H1 (cell line): ENCODE measurements at regions not wholly inside any gene's neighbourhood (a gene's known extent, or its start where the extent isn't known, plus 50 kb on each side); places are given as distances from the start of the nearest gene placed in this dataset.

ENCODE experiments used
- CTCF ChIA-PET: fragments of 300-600 bp; sonication (Branson Sonifier 250); formaldehyde crosslinking; loops from one replicate; lab custom pipeline; 2021; ENCODE audit not compliant: partially characterized antibody; lab: Charles Lee
- POLR2A ChIA-PET: fragments of 300-600 bp; sonication (Branson Sonifier 250); formaldehyde crosslinking; loops from one replicate; lab custom pipeline; 2021; ENCODE audit warnings: inconsistent platforms; ENCODE audit not compliant: partially characterized antibody; lab: Charles Lee
- DNase-seq, 2 experiments: peaks; one replicate each; pipeline versions ENCODE4 v3.0.0 to v3.0.0-alpha.2; 2010 to 2022; ENCODE audit warnings: low spot score in 2 of 2, low read depth in 1 of 2, mixed read lengths in 1 of 2
- FAIRE-seq: peaks from 2 replicates; lab custom pipeline; 2011; peaks lifted over from hg19 to GRCh38; lab: Jason Lieb, UNC
- H2AFZ ChIP-seq: 2 replicates; pipeline ENCODE4 v1.8.1; 2012; ENCODE audit warnings: low read length, inconsistent platforms
- H2AK5ac ChIP-seq: 2 replicates; pipeline ENCODE4 v1.6.1; 2013; ENCODE audit warnings: low read depth, low read length
- H2BK120ac ChIP-seq: replicated peaks from 2 replicates; pipeline ENCODE3; 2013; ENCODE audit warnings: low read depth, low read length, inconsistent platforms
- H2BK12ac ChIP-seq: 2 replicates; pipeline ENCODE4 v1.6.1; 2013; ENCODE audit warnings: low read depth, low read length
- H2BK15ac ChIP-seq: 2 replicates; pipeline ENCODE4 v1.6.1; 2013; ENCODE audit warnings: low read length
- H2BK20ac ChIP-seq: 2 replicates; pipeline ENCODE4 v1.6.1; 2013; ENCODE audit warnings: low read length
- H2BK5ac ChIP-seq: 2 replicates; pipeline ENCODE4 v1.6.1; 2013; ENCODE audit warnings: low read depth, low read length
- H3K14ac ChIP-seq: 2 replicates; pipeline ENCODE4 v1.6.1; 2013; ENCODE audit warnings: inconsistent platforms; ENCODE audit not compliant: insufficient read length
- H3K18ac ChIP-seq: 2 replicates; pipeline ENCODE4 v1.6.1; 2013; ENCODE audit warnings: low read length; ENCODE audit errors: extremely low read depth
- H3K23ac ChIP-seq: 2 replicates; pipeline ENCODE4 v1.6.1; 2013; ENCODE audit warnings: inconsistent platforms; ENCODE audit not compliant: insufficient read length
- H3K23me2 ChIP-seq: 2 replicates; pipeline ENCODE4 v1.6.1; 2013; ENCODE audit warnings: low read depth, low read length
- H3K27ac ChIP-seq: 2 replicates; pipeline ENCODE4 v1.6.1; 2011; ENCODE audit warnings: low read depth, low read length, inconsistent platforms
- H3K27me3 ChIP-seq, 4 experiments: replicated peaks in 1 of 4; 1 replicate in 1 of 4; 2 replicates in 3 of 4; pipeline versions ENCODE4 v1.6.1 to v1.8.1; 2011 to 2013; ENCODE audit warnings: low read length in 3 of 4, mild to moderate bottlenecking in 3 of 4, inconsistent platforms in 2 of 4, mixed read lengths in 2 of 4, moderate library complexity in 1 of 4; ENCODE audit not compliant: control insufficient read depth in 3 of 4, insufficient read depth in 3 of 4; ENCODE audit errors: extremely low read depth in 1 of 4
- H3K36me3 ChIP-seq, 4 experiments: 2 replicates each; pipeline versions ENCODE4 v1.6.1 to v1.8.1; 2011 to 2013; ENCODE audit warnings: mild to moderate bottlenecking in 4 of 4, low read length in 3 of 4, moderate library complexity in 2 of 4, control low read depth in 1 of 4, inconsistent platforms in 1 of 4; ENCODE audit not compliant: insufficient read depth in 4 of 4, control insufficient read depth in 2 of 4
- H3K4ac ChIP-seq: replicated peaks from 2 replicates; pipeline ENCODE3; 2013; ENCODE audit warnings: low read length, low read depth, mixed read lengths, inconsistent platforms; ENCODE audit not compliant: insufficient read length
- H3K4me1 ChIP-seq, 4 experiments: replicated peaks in 1 of 4; 1 replicate in 1 of 4; 2 replicates in 3 of 4; pipeline versions ENCODE4 v1.6.1 to v1.8.1; 2011 to 2013; ENCODE audit warnings: low read length in 3 of 4, inconsistent platforms in 2 of 4, mixed read lengths in 1 of 4; ENCODE audit not compliant: insufficient read depth in 4 of 4, control insufficient read depth in 3 of 4
- H3K4me2 ChIP-seq, 2 experiments: 2 replicates each; pipeline versions ENCODE4 v1.6.1 to v1.8.1; 2011 to 2013; ENCODE audit warnings: low read depth in 2 of 2, low read length in 2 of 2, control low read depth in 1 of 2, inconsistent platforms in 1 of 2, mild to moderate bottlenecking in 1 of 2; ENCODE audit not compliant: insufficient read depth in 1 of 2
- H3K4me3 ChIP-seq, 4 experiments: fragments of 200-600, 300-600 bp in 1 of 4; sonication (generic), shearing (Covaris generic), sonication (Bioruptor Twin) in 1 of 4; 2 replicates each; pipeline versions ENCODE4 v1.5.1 to v1.8.1; 2011 to 2016; ENCODE audit warnings: low read length in 4 of 4, low read depth in 3 of 4, control low read depth in 2 of 4, inconsistent platforms in 2 of 4, mild to moderate bottlenecking in 2 of 4, mixed read lengths in 1 of 4, moderate library complexity in 1 of 4; ENCODE audit not compliant: insufficient read depth in 2 of 4; ENCODE audit errors: extremely low read depth in 1 of 4
- H3K56ac ChIP-seq: replicated peaks from 2 replicates; pipeline ENCODE3; 2013; ENCODE audit warnings: low read depth, mild to moderate bottlenecking, mixed read lengths, low read length, inconsistent platforms; ENCODE audit not compliant: insufficient read length
- H3K79me1 ChIP-seq: 2 replicates; pipeline ENCODE4 v1.6.1; 2013; ENCODE audit warnings: low read depth, low read length, control low read depth
- H3K79me2 ChIP-seq, 2 experiments: 2 replicates each; pipeline versions ENCODE4 v1.6.1 to v1.8.1; 2012 to 2013; ENCODE audit warnings: low read length in 2 of 2, mild to moderate bottlenecking in 2 of 2, inconsistent platforms in 1 of 2; ENCODE audit not compliant: insufficient read depth in 2 of 2, control insufficient read depth in 1 of 2
- H3K9ac ChIP-seq, 4 experiments: replicated peaks in 1 of 4; 1 replicate in 1 of 4; 2 replicates in 3 of 4; pipeline versions ENCODE4 v1.6.1 to v1.8.1; 2011 to 2013; ENCODE audit warnings: low read depth in 3 of 4, low read length in 3 of 4, control low read depth in 2 of 4, mild to moderate bottlenecking in 2 of 4, moderate library complexity in 2 of 4, inconsistent platforms in 1 of 4; ENCODE audit errors: extremely low read depth in 1 of 4
- H3K9me3 ChIP-seq, 2 experiments: 2 replicates each; pipeline versions ENCODE4 v1.6.1 to v1.8.1; 2012 to 2013; ENCODE audit warnings: mild to moderate bottlenecking in 2 of 2, moderate library complexity in 2 of 2, control low read depth in 1 of 2, inconsistent platforms in 1 of 2, low read depth in 1 of 2, low read length in 1 of 2, mixed read lengths in 1 of 2; ENCODE audit not compliant: insufficient read depth in 2 of 2
- H4K20me1 ChIP-seq, 2 experiments: replicated peaks in 1 of 2; 2 replicates each; pipeline versions ENCODE3 to v1.8.1; 2011 to 2013; ENCODE audit warnings: inconsistent platforms in 2 of 2, low read length in 2 of 2, mild to moderate bottlenecking in 1 of 2; ENCODE audit not compliant: insufficient read depth in 2 of 2, control insufficient read depth in 1 of 2
- H4K5ac ChIP-seq: 2 replicates; pipeline ENCODE4 v1.6.1; 2013; ENCODE audit warnings: low read length, low read depth, mixed read lengths, inconsistent platforms; ENCODE audit not compliant: insufficient read length
- H4K8ac ChIP-seq: 2 replicates; pipeline ENCODE4 v1.8.0; 2013; ENCODE audit warnings: mild to moderate bottlenecking, moderate library complexity, low read length, inconsistent platforms; ENCODE audit not compliant: insufficient read depth; ENCODE audit errors: extremely low read depth
- H4K91ac ChIP-seq: replicated peaks from 2 replicates; pipeline ENCODE3; 2013; ENCODE audit warnings: low read length, mixed read lengths, inconsistent platforms; ENCODE audit not compliant: insufficient read length
- ASH2L ChIP-seq: fragments of 200-600, 300-600 bp; sonication (generic); IDR thresholded peaks from one replicate; pipeline ENCODE4 v1.7.1; 2017; ENCODE audit warnings: low read length
- BCL11A ChIP-seq, 2 experiments: IDR thresholded peaks; one replicate each; pipeline ENCODE4 v1.6.1; 2011; ENCODE audit warnings: low read depth in 2 of 2, low read length in 2 of 2, mild to moderate bottlenecking in 2 of 2
- CBX5 ChIP-seq: fragments of 300-800, 300-1000 bp; sonication (generic); IDR thresholded peaks from 2 replicates; pipeline ENCODE4 v1.7.1; 2016; ENCODE audit warnings: antibody characterized with exemption, low read length, low read depth
- GTF2F1 ChIP-seq: IDR thresholded peaks from 2 replicates; pipeline ENCODE4 v1.6.1; 2012; ENCODE audit warnings: low read depth, low read length, improper control_type of control experiment, borderline replicate concordance
- HDAC6 ChIP-seq: IDR thresholded peaks from one replicate; pipeline ENCODE4 v1.7.1; 2012; ENCODE audit warnings: low read depth, mild to moderate bottlenecking, inconsistent platforms, low read length, moderate library complexity
- RBBP5 ChIP-seq: IDR thresholded peaks from 2 replicates; pipeline ENCODE4 v1.7.1; 2012; ENCODE audit warnings: low read depth, mild to moderate bottlenecking, inconsistent platforms, low read length, moderate library complexity, borderline replicate concordance
- RXRA ChIP-seq: IDR thresholded peaks from 2 replicates; pipeline ENCODE4 v1.6.1; 2011; ENCODE audit warnings: low read depth, mild to moderate bottlenecking, low read length, moderate library complexity; ENCODE audit not compliant: insufficient read depth
- SIX5 ChIP-seq: IDR thresholded peaks from 2 replicates; pipeline ENCODE4 v1.6.1; 2011; ENCODE audit warnings: mild to moderate bottlenecking, low read depth, low read length
- SUZ12 ChIP-seq: fragments of 200-600 bp; sonication (generic); IDR thresholded peaks from 2 replicates; pipeline ENCODE4 v1.6.1; 2012; ENCODE audit warnings: mild to moderate bottlenecking, inconsistent platforms, low read length, moderate library complexity, mixed read lengths
- ZNF274 ChIP-seq: IDR thresholded peaks from 2 replicates; pipeline ENCODE4 v1.7.0; 2012; ENCODE audit warnings: low read length, borderline replicate concordance; ENCODE audit errors: extremely low read depth
- WGBS, 2 experiments: shearing (Covaris generic) in 1 of 2; methylation state at CpG; one replicate each; pipeline versions ENCODE4 v1.1.6 to v1.1.7; 2013 to 2015; ENCODE audit warnings: low lambda C conversion rate in 2 of 2, mixed read lengths in 2 of 2, inconsistent platforms in 1 of 2, low coverage in 1 of 2, missing lambda C conversion rate in 1 of 2; ENCODE audit not compliant: insufficient replicate concordance in 2 of 2, insufficient coverage in 1 of 2, insufficient read length in 1 of 2; ENCODE audit errors: extremely low coverage in 1 of 2, missing lambda C conversion rate in 1 of 2; 5-methylcytosine and 5-hydroxymethylcytosine counted together
- TF ChIP-seq, protein P1 (sequence below), 3 experiments: IDR thresholded peaks; 1 replicate in 2 of 3; 2 replicates in 1 of 3; pipeline versions ENCODE4 v1.5.1 to v1.6.1; 2011; ENCODE audit warnings: low read length in 3 of 3, mild to moderate bottlenecking in 3 of 3, inconsistent platforms in 2 of 3, low read depth in 1 of 3, moderate library complexity in 1 of 3; ENCODE audit not compliant: insufficient read depth in 1 of 3; ENCODE audit errors: control extremely low read depth in 1 of 3

- FAIRE-seq (no peak), DNase-seq (no peak)
- H3K27ac ChIP-seq: no peak overlapping the region
- H3K56ac ChIP-seq: no peak overlapping the region
- no peak overlapping the region for H4K91ac ChIP-seq
- WGBS, 2 experiments: 83% methylated on average over 5 of the region's 5 CpGs; no CpG with 5 or more reads in 1 of the 2 experiments
- no peak overlapping the region for H2AFZ ChIP-seq
- H3K9me3 ChIP-seq: peaks cover 0 to 2% of the 10 kb centered on the region in 2 experiments; a peak in 1 of 4 replicates
- no peak overlapping the region for H2BK5ac ChIP-seq
- H3K23me2 ChIP-seq: no peaks in the 10 kb centered on the region; the same call in 1 of the 2 replicates
- H2BK120ac ChIP-seq: no peak overlapping the region
- H3K9ac ChIP-seq: no peak overlapping the region
- no peak overlapping the region for H2BK15ac ChIP-seq
- H3K23ac ChIP-seq: no peak overlapping the region
- no peak overlapping the region for H3K4me3 ChIP-seq
- no peak overlapping the region for H3K14ac ChIP-seq
- no peak overlapping the region for H4K5ac ChIP-seq
- ChIA-PET POLR2A (no interaction called here), CTCF (interaction anchor here (0.6 to 1.1 kb wide), 3 partner anchors 13 to 439 kb away, joined by 3 to 5 read pairs (median 3); no protein-coding TSS in a partner anchor)
- H3K27me3 ChIP-seq: no peaks in the 10 kb centered on the region
- no peaks in the 10 kb centered on the region for H3K4me1 ChIP-seq
- no peaks in the 10 kb centered on the region for H3K79me2 ChIP-seq
- no peak overlapping the region for H3K4me2 ChIP-seq
- no peak overlapping the region for H3K4ac ChIP-seq
- H2BK12ac ChIP-seq: no peak overlapping the region
- no peak overlapping the region for H2AK5ac ChIP-seq
- H4K8ac ChIP-seq: no peak overlapping the region
- no peak overlapping the region for H3K18ac ChIP-seq
- H4K20me1 ChIP-seq: no peaks in the 10 kb centered on the region
- H3K79me1 ChIP-seq: no peaks in the 10 kb centered on the region
- no peaks in the 10 kb centered on the region for H3K36me3 ChIP-seq
- H2BK20ac ChIP-seq: no peak overlapping the region
- TF ChIP-seq, protein P1, sequence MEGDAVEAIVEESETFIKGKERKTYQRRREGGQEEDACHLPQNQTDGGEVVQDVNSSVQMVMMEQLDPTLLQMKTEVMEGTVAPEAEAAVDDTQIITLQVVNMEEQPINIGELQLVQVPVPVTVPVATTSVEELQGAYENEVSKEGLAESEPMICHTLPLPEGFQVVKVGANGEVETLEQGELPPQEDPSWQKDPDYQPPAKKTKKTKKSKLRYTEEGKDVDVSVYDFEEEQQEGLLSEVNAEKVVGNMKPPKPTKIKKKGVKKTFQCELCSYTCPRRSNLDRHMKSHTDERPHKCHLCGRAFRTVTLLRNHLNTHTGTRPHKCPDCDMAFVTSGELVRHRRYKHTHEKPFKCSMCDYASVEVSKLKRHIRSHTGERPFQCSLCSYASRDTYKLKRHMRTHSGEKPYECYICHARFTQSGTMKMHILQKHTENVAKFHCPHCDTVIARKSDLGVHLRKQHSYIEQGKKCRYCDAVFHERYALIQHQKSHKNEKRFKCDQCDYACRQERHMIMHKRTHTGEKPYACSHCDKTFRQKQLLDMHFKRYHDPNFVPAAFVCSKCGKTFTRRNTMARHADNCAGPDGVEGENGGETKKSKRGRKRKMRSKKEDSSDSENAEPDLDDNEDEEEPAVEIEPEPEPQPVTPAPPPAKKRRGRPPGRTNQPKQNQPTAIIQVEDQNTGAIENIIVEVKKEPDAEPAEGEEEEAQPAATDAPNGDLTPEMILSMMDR (IDR thresholded peaks at IDR 0.05; ENCODE audit: control extremely low read depth in 1 of 3, insufficient read depth in 1 of 3, low read depth in 1 of 3, low read length in 3 of 3): no peak
- TF ChIP-seq RBBP5 (no peak), ASH2L (no peak), CBX5 (no peak), SUZ12 (no peak), HDAC6 (no peak), RXRA (no peak), SIX5 (no peak), GTF2F1 (no peak), BCL11A (IDR thresholded peaks at IDR 0.05; ENCODE audit: low read depth in 2 of 2, low read length in 2 of 2) (no peak), ZNF274 (no peak)
These were observed 494.6 kb upstream of the RUNX1 start for GRCh38 chr21:35543746-35544145.
